HUES64 (cell line): ENCODE measurements at regions not wholly inside any gene's neighbourhood (a gene's known extent, or its start where the extent isn't known, plus 50 kb on each side); places are given as distances from the start of the nearest gene placed in this dataset.

Experiments
- H3K27ac ChIP-seq: 2 replicates; pipeline ENCODE4 v1.7.0; 2013; ENCODE audit warnings: low read depth, low read length, inconsistent platforms
- H3K27me3 ChIP-seq: 2 replicates; pipeline ENCODE4 v1.6.1; 2013; ENCODE audit warnings: mild to moderate bottlenecking, low read length; ENCODE audit not compliant: insufficient read depth
- H3K36me3 ChIP-seq: 2 replicates; pipeline ENCODE4 v1.6.1; 2013; ENCODE audit warnings: mild to moderate bottlenecking, low read length; ENCODE audit not compliant: insufficient read depth
- H3K4me1 ChIP-seq: 2 replicates; pipeline ENCODE4 v1.6.1; 2013; ENCODE audit warnings: mild to moderate bottlenecking, low read length, moderate library complexity; ENCODE audit not compliant: insufficient read depth
- H3K4me3 ChIP-seq: 2 replicates; pipeline ENCODE4 v1.5.1; 2013; ENCODE audit warnings: mild to moderate bottlenecking, low read length, moderate library complexity
- H3K9ac ChIP-seq: 2 replicates; pipeline ENCODE4 v1.6.1; 2013; ENCODE audit warnings: mild to moderate bottlenecking, low read depth, low read length
- H3K9me3 ChIP-seq: 2 replicates; pipeline ENCODE4 v1.6.1; 2013; ENCODE audit warnings: low read depth, low read length; ENCODE audit not compliant: insufficient read depth
- WGBS: fragments of 150-250, 120-280 bp; methylation state at CpG from one replicate; pipeline ENCODE4 v1.1.7; 2013; ENCODE audit warnings: missing lambda C conversion rate; 5-methylcytosine and 5-hydroxymethylcytosine counted together

DNA sequence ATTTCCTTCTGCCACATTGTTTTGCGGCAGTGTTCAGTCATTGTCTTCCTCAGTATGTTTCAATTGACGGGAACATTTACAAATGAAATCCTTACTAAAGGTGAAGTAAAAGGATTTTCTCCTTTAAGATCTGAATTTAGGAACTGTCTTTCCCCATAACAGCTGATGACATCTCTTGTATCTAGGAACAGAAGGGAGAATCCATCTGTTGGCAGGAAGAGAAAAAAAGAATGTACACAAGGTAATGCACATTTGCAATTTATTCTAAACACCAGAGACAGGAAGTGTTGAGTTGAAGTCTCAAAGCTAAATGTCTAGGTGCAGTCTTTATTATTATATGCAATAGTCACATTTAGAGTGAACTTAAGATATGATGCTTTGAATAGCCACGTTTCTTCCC is 334.5 kb downstream of the HDGFL1 start:
- no peaks in the 10 kb centered on the region for H3K36me3 ChIP-seq
- no peaks in the 10 kb centered on the region for H3K27me3 ChIP-seq
- peaks cover 26% of the 10 kb centered on the region for H3K4me1 ChIP-seq
- H3K9me3 ChIP-seq = no peaks in the 10 kb centered on the region
- H3K9ac ChIP-seq = no peak overlapping the region
- WGBS = 89% methylated on average over 2 of the region's 3 CpGs
- no peak overlapping the region for H3K4me3 ChIP-seq
- no peak overlapping the region for H3K27ac ChIP-seq

DNA sequence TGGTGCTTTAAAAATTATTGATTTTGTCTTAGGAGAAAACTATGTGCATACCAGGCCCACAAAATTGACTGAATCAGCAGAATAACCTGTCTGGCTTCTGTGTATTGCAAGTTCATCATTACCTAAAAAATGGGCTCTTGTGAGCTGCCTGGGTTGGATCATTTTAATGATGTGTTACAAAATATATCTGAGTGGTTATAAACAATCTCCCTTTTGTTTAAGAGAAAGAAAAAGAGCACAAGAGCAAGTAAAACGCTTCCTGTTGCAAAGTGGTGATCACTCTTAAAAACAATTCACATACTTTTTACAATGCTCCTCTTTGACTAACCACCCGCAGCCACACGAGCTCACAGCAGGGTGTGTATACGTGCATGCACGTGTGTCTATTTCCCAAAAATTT is 335.1 kb downstream of the HDGFL1 start:
- no peaks in the 10 kb centered on the region for H3K9me3 ChIP-seq
- H3K9ac ChIP-seq = no peak overlapping the region
- 61% methylated on average over 5 of the region's 5 CpGs for WGBS
- H3K4me3 ChIP-seq = no peak overlapping the region
- H3K27me3 ChIP-seq = no peaks in the 10 kb centered on the region
- H3K27ac ChIP-seq = no peak overlapping the region; the same call in 1 of the 2 replicates
- no peaks in the 10 kb centered on the region for H3K36me3 ChIP-seq
- peaks cover 26% of the 10 kb centered on the region for H3K4me1 ChIP-seq

DNA sequence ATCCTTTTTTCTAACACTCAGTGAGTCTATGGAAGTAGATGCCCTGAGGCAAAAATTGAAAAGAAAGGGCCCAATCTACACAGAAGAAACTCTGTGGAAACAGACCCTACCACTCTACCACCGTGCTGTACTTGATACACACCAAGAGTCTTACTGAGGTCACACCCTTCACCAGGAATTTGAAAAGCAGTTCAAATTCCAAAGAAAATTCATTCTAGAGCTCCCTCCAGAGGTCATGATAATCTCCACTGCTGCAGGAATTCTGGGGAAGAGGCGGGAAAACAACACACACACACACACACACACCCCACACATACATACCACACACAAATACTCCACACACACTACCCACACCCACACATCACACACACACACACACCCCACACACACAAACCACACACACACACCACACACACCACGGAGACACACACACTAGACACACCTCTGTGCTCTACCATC is 336.8 kb downstream of the HDGFL1 start:
- H3K4me1 ChIP-seq = peaks cover 26% of the 10 kb centered on the region
- H3K27me3 ChIP-seq = no peaks in the 10 kb centered on the region
- H3K27ac ChIP-seq = no peak overlapping the region
- H3K9ac ChIP-seq = no peak overlapping the region
- WGBS = 83% methylated on average over 3 of the region's 3 CpGs
- no peaks in the 10 kb centered on the region for H3K9me3 ChIP-seq
- H3K36me3 ChIP-seq = no peaks in the 10 kb centered on the region
- H3K4me3 ChIP-seq = no peak overlapping the region

DNA sequence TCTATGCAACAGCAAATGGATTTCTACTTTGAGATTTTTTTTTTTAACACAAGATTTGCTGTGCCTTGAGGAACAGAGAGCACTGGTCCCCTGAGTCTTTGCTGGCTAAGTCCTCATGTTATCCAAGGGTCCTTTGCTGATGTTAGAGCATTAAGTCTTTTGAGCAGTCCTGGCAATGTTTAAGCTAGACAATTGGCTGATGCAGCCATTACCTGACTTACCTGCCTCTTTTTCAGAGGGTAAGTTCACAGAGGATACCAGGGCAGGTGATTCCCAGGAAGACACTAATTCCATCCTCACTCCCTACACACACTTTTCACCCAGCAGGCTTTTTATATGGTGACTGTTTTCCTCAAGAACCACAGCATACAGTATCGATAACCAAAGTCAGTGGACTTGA is 337.7 kb downstream of the HDGFL1 start:
- no peaks in the 10 kb centered on the region for H3K9me3 ChIP-seq
- H3K4me1 ChIP-seq = peaks cover 26% of the 10 kb centered on the region
- 94% methylated on average over 1 of the region's 1 CpG for WGBS
- no peak overlapping the region for H3K27ac ChIP-seq
- no peak overlapping the region for H3K9ac ChIP-seq
- H3K27me3 ChIP-seq = no peaks in the 10 kb centered on the region
- no peaks in the 10 kb centered on the region for H3K36me3 ChIP-seq
- H3K4me3 ChIP-seq = no peak overlapping the region

DNA sequence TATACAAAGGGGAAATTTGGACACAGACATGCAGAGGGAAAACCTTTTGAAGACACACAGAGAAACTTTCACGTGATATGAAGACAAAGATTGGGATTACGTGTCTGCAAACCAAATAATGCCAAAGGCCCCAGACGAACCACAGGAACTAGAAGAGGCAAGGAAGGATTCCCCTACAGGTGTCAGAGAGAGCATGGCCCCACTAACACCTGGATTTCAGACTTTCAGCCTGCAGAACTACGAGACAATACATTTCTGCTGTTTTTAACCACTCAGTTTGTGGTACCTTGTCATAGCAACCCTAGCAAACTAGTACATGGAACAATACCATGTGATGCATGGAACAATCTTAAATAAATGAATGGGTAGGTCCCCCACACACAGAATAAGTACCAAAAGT is 341.0 kb downstream of the HDGFL1 start:
- 92% methylated on average over 4 of the region's 4 CpGs for WGBS
- no peak overlapping the region for H3K9ac ChIP-seq
- peaks cover 10% of the 10 kb centered on the region; the same call in 1 of the 2 replicates for H3K4me1 ChIP-seq

DNA sequence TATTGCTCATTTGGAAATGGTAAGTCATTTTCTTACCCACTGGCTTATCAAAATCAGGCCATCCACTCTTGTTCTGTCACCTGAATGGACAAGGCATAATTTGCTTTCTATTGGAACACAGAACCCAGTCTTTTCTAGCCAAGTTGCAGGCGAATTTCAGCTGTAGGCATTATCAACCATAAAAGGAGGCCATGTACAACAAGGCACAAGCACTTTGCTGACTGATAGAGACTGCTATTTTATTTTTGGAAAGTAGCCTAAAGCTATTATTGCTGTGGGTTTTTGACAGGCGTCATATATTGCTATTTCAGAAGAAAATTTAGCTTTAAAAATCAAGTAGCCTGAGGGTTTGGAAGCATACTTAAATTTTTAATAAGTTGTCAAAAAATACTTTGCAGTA is 344.2 kb downstream of the HDGFL1 start:
- Histone ChIP-seq H3K36me3 (no peaks in the 10 kb centered on the region), H3K9me3 (no peaks in the 10 kb centered on the region), H3K9ac (no peak overlapping the region), H3K4me3 (no peak overlapping the region), H3K27me3 (no peaks in the 10 kb centered on the region), H3K27ac (no peak overlapping the region), H3K4me1 (0 out of 2 replicates have a peak, but pooled peaks cover 3% of the 10 kb centered on the region)
- WGBS = 96% methylated on average over 2 of the region's 2 CpGs

More for the DNA sequence above, 341.0 kb downstream of the HDGFL1 start:
- Histone ChIP-seq H3K36me3 (no peaks in the 10 kb centered on the region), H3K4me3 (no peak overlapping the region), H3K9me3 (no peaks in the 10 kb centered on the region), H3K27me3 (no peaks in the 10 kb centered on the region), H3K27ac (no peak overlapping the region)

DNA sequence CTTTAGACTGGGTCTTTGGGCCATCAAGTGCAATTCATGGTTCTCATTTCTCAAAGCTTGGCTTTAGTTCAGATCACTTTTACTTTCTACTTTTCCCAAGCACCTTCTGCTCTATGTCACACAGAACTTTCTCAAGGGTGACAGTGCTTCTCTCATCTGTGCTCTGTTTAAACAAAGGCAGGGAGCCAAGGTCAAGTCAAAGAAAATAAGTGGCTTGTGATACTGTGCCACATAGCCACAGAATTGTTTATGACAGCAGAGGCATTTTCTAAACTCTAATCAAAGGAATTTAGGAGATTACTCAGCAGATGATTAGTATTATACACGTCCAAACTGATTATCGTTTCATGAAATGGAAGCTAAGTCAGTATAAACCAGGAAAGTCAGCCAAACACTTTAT is 348.0 kb downstream of the HDGFL1 start:
- H3K4me1 ChIP-seq = peaks cover 28% of the 10 kb centered on the region
- no peaks in the 10 kb centered on the region for H3K27me3 ChIP-seq
- WGBS = 100% methylated on average over 2 of the region's 2 CpGs
- no peaks in the 10 kb centered on the region for H3K9me3 ChIP-seq
- no peaks in the 10 kb centered on the region for H3K36me3 ChIP-seq
- no peak overlapping the region for H3K9ac ChIP-seq
- H3K4me3 ChIP-seq = no peak overlapping the region
- no peak overlapping the region for H3K27ac ChIP-seq

DNA sequence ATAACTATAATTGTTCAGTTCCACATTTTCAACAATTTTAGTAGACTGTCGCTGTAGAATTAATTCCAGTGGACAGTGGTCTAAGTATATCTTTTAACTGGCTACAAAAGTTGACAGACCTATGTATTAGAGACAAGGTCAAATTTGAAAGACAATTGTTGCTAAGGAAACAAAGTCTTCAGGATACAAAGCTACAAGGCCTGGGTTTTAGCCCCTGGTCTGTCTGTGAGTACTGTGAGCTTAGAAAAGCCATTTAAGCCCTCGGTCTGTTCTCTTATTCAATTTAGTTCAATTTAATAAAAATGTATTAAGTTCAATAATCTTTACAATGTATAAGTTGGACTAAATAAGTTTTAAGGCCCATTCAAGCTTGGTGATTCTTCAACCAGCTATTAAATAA is 352.5 kb downstream of the HDGFL1 start:
- peaks cover 48% of the 10 kb centered on the region for H3K4me1 ChIP-seq
- WGBS = 17% methylated on average over 1 of the region's 2 CpGs

DNA sequence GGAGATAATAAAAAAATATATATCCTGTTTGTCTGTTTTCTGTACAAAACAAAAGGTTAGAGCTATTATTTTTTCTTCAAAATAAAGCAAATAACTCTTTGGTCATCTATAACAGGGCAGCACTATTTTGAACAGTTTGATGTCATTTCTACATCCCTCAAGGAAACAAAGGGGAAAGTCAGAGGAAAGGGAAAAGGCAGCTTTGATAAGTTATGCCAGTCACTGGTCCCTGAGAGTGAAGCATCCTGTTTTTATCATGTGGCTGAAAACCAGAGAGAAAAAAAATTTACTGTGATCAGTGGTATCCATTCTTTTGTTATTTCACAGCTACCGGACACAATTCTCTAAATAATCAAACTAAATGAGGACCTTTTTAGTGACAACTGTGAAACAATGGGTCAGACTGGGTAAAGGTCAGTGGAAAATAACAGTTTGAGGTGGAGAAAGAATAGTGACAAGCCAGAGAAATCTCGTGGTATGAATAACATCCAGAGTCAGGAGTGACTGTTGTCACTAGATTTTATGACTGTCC is 356.0 kb downstream of the HDGFL1 start:
- 62% methylated on average over 1 of the region's 2 CpGs for WGBS
- no peaks in the 10 kb centered on the region for H3K9me3 ChIP-seq
- no peak overlapping the region for H3K9ac ChIP-seq

More for the DNA sequence above, 352.5 kb downstream of the HDGFL1 start:
- Histone ChIP-seq H3K36me3 (no peaks in the 10 kb centered on the region), H3K9ac (0 out of 2 replicates have a peak overlapping the region, but pooled peaks have one; percentile 40), H3K4me3 (no peak overlapping the region), H3K9me3 (no peaks in the 10 kb centered on the region), H3K27me3 (no peaks in the 10 kb centered on the region), H3K27ac (peak overlapping the region; percentile 66)

DNA sequence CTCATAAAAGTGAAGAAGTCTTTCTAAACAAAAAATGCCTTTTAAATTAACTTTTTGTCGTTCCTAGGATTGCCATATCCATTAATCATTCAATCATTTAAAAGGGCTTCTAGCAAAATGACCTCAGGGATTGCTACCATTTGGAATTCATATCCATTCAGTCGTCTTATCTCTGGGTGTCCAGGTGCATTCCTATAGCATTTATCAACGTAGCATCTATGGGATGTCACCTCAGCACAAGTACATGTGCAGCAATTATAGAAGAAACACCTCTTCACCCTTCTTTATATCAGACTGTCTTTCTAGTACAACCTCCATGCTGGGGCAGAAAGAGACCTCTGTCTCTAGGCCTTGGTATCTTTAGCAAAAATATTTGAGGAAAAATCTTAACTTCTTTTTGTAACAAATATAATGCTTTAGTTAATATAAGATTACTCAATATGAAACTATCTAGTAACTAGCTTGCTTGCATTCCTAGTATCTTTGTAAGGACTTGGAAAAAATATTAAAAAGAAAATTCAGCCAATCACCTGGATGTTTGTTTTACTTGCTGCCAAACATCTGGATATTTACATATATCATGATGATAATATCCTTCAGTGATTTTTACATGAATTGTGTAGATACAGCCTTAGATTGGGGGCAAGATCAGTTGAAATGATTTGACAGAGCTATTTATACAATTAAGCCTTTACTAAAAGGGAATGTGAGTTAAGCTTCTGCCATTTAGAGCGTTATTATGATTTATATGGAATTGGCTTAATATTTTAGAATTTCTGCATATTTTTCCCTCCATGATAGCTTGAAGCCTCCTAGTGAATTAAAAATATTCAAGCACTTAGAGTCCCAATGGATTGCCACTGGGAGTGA is 356.8 kb downstream of the HDGFL1 start:
- Histone ChIP-seq H3K9me3 (no peaks in the 10 kb centered on the region), H3K27ac (no peak overlapping the region), H3K4me1 (peaks cover 38% of the 10 kb centered on the region), H3K36me3 (no peaks in the 10 kb centered on the region), H3K9ac (no peak overlapping the region), H3K27me3 (no peaks in the 10 kb centered on the region), H3K4me3 (no peak overlapping the region)
- WGBS = 91% methylated on average over 3 of the region's 4 CpGs

More for the DNA sequence above, 356.0 kb downstream of the HDGFL1 start:
- H3K27me3 ChIP-seq = no peaks in the 10 kb centered on the region
- no peak overlapping the region for H3K27ac ChIP-seq
- no peak overlapping the region for H3K4me3 ChIP-seq
- no peaks in the 10 kb centered on the region for H3K36me3 ChIP-seq
- H3K4me1 ChIP-seq = peaks cover 41% of the 10 kb centered on the region

DNA sequence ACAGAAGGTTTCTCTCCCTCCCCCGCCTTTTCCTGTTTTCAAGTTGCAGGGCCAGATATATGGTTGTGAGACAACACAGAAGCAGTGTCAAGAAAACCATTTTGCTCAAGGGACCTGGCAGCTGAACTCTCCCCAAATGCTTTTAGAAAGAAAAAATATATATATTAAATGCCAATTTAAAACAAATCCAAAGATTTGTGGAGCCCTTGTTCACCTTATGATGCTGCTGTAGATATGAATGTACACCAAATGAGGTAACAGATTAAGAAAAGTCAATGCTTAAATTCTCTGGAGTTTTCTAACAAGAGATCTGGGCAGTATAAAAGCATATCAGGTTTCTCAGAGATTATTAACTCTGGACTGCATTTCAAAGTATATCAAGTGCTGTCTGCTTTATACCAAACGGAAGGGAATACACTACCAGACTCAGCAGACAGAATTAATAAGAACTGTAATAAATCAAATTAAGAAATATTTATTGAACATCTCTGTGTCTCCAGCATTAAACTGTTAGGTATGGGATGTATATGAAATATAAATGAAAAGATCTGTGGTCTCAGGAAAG is 357.5 kb downstream of the HDGFL1 start:
- H3K4me1 ChIP-seq = peaks cover 31% of the 10 kb centered on the region
- no peak overlapping the region for H3K9ac ChIP-seq
- H3K4me3 ChIP-seq = no peak overlapping the region
- H3K9me3 ChIP-seq = no peaks in the 10 kb centered on the region
- no peak overlapping the region for H3K27ac ChIP-seq
- H3K27me3 ChIP-seq = no peaks in the 10 kb centered on the region
- H3K36me3 ChIP-seq = no peaks in the 10 kb centered on the region
- WGBS = 83% methylated on average over 1 of the region's 2 CpGs
